Activated CD4-positive, CD25-positive, alpha-beta regulatory T cell treated with anti-CD3 and anti-CD28 coated beads, Interleukin-2, amount 50 U/mL, for 24 hours (primary cell): ENCODE measurements at regions not wholly inside any gene's neighbourhood (a gene's known extent, or its start where the extent isn't known, plus 50 kb on each side); places are given as distances from the start of the nearest gene placed in this dataset.

Experiments used
- ATAC-seq, 2 donors: fragments of 150-1000 bp; cut with Tn5 transposase; one replicate each; pipeline ENCODE4 v1.10.0; 2021; ENCODE audit warnings: mild to moderate bottlenecking in 1 of 2, moderate library complexity in 1 of 2

DNA sequence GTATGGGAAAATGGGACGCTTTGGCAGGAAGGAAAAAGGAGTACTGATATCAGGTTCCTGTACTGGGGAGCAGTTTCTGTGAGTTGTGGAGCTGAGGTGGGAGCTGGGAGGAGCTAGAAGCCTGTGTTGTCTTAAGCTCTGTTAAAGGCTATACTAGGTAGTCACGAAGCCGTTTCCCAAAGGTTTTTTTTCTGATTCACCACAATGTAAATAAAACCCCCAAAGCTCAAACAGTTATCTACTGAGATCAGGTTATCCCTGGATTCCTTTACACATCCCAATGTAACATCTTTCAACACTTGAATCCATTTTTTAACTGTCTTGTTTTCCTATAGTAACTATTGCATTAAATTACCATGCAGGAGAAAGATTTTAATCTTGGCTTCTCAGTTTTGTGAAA lies 297.4 kb upstream of the SFRP2 start:
- ATAC-seq, result no peak

- no peak for ATAC-seq
Measured at GRCh38 chr4:154084864-154085263, 296.0 kb upstream of the SFRP2 start.

- ATAC-seq, result no peak
Measured at GRCh38 chr4:154082760-154083535, 294.1 kb upstream of the SFRP2 start.

GRCh38 chr4:154081391-154081790 lies 292.5 kb upstream of the SFRP2 start:
- ATAC-seq, result no peak

GRCh38 chr4:154078504-154079350 lies 289.8 kb upstream of the SFRP2 start:
- no peak for ATAC-seq

DNA sequence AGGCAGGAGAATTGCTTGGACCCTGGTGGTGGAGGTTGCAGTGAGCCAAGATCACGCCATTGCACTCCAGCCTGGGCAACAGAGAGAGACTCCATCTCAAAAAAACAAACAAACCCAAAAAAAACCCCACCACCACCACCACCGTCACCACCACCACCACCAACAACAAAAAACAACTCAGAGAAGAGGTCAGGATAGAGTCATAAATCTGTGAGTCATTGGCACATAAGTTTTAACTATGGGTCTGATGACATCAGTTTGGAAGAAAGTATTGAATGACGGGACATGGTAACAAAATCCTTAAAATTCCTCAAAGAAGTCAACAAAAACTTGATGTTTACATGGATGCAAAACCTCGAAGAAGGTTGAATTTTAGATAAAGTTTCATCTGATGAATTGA lies 288.0 kb upstream of the SFRP2 start:
- ATAC-seq, result no peak

- peak; percentile 72 for ATAC-seq
Measured at GRCh38 chr4:154073107-154073822, 284.4 kb upstream of the SFRP2 start.

- no peak for ATAC-seq
Measured at GRCh38 chr4:154067786-154068185, 278.9 kb upstream of the SFRP2 start.

DNA sequence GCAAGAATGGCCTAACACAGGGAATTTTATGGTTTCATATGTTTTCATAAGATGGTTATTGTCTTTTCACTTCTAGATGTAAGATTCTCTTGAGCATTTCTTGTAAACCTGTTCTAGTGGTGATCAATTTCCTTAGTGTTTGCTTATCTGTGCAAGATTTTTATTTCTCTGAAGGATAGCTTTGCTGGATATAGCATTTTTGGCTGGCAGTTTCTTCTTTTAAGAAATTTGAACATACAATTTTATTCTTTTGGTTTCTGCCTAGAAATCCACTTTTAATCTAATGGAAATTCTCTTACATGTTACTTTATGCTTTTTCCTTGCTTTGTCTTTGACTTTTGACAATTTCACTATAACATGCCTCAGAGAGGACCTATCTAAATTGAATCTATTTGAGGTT lies 276.5 kb upstream of the SFRP2 start:
- ATAC-seq, result no peak

DNA sequence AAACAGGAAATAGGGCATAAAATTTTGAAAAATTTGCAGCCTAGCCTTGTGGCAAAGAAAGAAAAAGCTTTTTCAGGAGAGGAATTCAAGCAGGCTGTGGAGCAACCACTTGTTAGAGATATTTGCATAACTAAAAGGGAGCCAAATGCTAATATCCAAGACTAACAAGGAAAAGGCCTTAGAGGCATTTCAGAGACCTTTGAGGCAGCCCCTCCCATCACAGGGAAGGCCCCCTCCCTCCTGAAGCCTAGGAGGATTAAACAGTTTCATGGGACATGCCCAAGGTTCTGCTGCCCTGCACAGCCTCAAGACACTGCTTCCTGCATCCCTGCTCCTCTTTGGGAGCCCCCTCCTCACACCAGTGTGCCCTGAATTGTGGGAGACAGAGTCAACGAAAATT lies 275.4 kb upstream of the SFRP2 start:
- no peak for ATAC-seq

GRCh38 chr4:154049457-154050181 lies 260.7 kb upstream of the SFRP2 start:
- no peak for ATAC-seq

GRCh38 chr4:154047733-154048132 lies 258.9 kb upstream of the SFRP2 start:
- ATAC-seq, result no peak

DNA sequence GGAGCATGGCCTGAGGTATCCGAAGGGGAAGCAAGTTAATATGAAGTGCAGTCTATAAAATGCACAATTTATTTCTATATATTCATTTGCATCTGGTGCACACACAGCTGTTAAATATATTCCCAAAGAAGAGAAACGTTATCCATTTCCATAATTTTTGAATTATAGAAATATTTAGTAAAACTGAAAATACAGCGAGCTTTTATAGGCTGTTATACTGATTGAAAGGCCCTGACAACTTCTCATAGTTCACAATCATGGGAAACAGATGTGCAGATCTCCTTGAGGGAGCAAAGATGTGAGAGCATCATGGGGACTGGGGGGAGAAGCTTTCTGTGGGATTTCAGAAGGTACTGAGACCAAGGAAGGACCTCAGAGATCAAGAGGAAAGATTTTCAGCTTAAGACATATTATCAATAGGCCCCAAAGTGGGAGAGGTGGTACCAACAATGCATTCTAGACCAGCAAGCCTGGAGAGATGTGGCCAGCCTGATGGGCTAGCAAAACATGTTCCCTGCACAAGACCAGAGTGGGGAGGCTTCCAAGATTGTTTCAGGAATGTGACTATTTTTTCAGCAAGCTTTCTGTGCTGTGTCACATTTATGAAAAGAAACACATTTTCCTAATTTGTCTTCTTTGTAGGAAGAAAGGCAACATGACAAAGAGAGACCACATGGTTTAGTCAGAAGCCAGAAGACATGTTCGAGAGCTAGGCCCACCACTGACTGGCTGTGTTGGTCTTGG lies 256.0 kb upstream of the SFRP2 start:
- ATAC-seq, result no peak

- no peak for ATAC-seq
Measured at GRCh38 chr4:154044108-154044531, 255.2 kb upstream of the SFRP2 start.

- ATAC-seq, result no peak
Measured at GRCh38 chr4:154041640-154042039, 252.8 kb upstream of the SFRP2 start.

DNA sequence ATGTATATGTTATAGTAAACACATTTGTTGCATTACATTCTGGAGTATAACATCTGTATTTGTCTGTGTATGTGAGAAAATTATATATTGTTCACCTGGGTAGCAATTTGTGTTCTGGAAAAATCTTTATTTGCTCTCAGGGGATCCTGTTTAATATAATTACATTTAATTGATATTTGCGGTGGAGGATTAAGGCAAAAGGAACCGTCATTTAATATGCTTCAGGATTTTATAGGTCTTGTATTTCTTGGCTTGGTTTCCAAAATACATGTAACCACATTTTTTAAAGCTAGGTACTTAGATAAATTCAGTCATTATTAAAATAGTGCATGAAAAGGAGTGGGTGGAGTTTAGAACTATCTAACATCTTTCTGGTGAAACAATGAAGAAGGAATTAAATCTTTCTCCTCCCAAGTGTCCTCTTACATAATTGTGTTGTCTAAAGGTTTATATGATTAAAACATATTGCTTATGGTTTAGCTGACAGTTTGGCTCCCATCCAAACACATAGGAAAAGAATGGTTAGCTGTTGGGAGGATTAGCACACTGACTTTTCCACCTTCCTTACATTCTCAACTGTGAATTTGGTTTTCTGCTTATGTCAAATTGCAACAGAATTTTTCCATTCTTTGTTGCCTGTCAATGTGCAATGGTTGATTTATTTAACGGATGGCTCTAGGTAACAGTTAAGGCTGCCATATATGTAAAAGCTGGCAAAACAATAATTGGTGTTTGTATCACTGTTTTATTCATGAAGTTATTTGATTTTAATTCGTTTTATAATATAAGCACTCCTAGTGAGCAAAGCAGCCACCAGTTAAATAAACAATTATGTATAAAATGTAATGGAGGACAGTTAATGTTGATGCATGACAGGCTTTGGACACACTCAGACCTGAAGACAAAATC lies 250.8 kb upstream of the SFRP2 start:
- no peak for ATAC-seq

GRCh38 chr4:154036856-154037255 lies 248.0 kb upstream of the SFRP2 start:
- ATAC-seq, result no peak

GRCh38 chr4:154035341-154035740 lies 246.5 kb upstream of the SFRP2 start:
- ATAC-seq, result no peak

GRCh38 chr4:154033921-154034320 lies 245.0 kb upstream of the SFRP2 start:
- ATAC-seq, result no peak

- ATAC-seq, result no peak
Measured at GRCh38 chr4:154032914-154033313, 244.0 kb upstream of the SFRP2 start.

DNA sequence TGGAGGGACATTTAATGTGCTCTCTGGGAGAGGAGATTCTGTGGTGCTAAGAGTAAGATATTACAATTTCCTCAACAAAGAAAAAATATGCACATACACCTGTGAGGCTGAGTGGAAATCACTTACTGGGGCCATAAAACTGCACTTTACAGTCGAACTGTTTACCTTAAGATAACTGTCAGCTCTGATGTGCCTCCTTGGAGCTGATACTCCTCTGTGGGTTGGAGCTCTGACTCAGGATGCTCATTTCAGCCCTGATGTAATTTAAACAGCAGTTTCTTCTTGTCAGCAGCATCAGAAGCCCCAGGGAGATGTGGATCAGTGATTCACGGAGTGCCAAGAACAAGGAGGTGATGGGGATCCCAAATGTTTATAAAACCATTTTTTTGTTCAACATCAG lies 241.9 kb upstream of the SFRP2 start:
- ATAC-seq, result no peak
